GM23338 (cell line): ENCODE measurements at regions not wholly inside any gene's neighbourhood (a gene's known extent, or its start where the extent isn't known, plus 50 kb on each side); places are given as distances from the start of the nearest gene placed in this dataset.
"Not testable (repeated sequence)": the region's sequence is repeated elsewhere in the genome, so short reads cannot be mapped to it uniquely, and the experiment has no call there.

Source experiments
- ATAC-seq: fragments of 200-7000 bp; cut with Tn5 transposase; 3 replicates; pipeline ENCODE4 v1.9.1; 2020
- DNase-seq: peaks from one replicate; pipeline ENCODE4 v3.0.0-alpha.2; 2015; ENCODE audit warnings: low spot score
- H2AFZ ChIP-seq: fragments of 200-600 bp; sonication (generic); 2 replicates; pipeline ENCODE4 v1.8.0; 2016; ENCODE audit warnings: antibody characterized with exemption, mild to moderate bottlenecking, moderate library complexity
- H3F3A ChIP-seq: fragments of 200-600 bp; sonication (generic); replicated peaks from 2 replicates; pipeline ENCODE4 v1.8.0; 2017; ENCODE audit warnings: antibody characterized with exemption, mixed run types, low read depth
- H3K27ac ChIP-seq: fragments of 200-600 bp; sonication (generic); 2 replicates; pipeline ENCODE4 v1.6.1; 2016; ENCODE audit warnings: low read depth
- H3K27me3 ChIP-seq: fragments of 200-600 bp; sonication (generic); 2 replicates; pipeline ENCODE4 v1.8.0; 2016; ENCODE audit warnings: mild to moderate bottlenecking, mixed run types, moderate library complexity; ENCODE audit not compliant: insufficient read depth
- H3K36me3 ChIP-seq: fragments of 200-600 bp; sonication (generic); 2 replicates; pipeline ENCODE4 v1.8.0; 2016; ENCODE audit warnings: mild to moderate bottlenecking; ENCODE audit not compliant: insufficient read depth
- H3K4me1 ChIP-seq: fragments of 200-600 bp; sonication (generic); 2 replicates; pipeline ENCODE4 v1.8.0; 2016; ENCODE audit warnings: mild to moderate bottlenecking, moderate library complexity; ENCODE audit not compliant: insufficient read depth
- H3K4me2 ChIP-seq: fragments of 200-600 bp; sonication (generic); 2 replicates; pipeline ENCODE4 v1.7.1; 2017; ENCODE audit warnings: mixed run types
- H3K4me3 ChIP-seq: fragments of 200-600 bp; sonication (generic); 2 replicates; pipeline ENCODE4 v1.6.1; 2016; ENCODE audit warnings: mixed run types
- H3K79me2 ChIP-seq: fragments of 200-600 bp; sonication (generic); replicated peaks from 2 replicates; pipeline ENCODE4 v1.8.0; 2017; ENCODE audit warnings: mild to moderate bottlenecking; ENCODE audit not compliant: insufficient read depth
- H3K9me2 ChIP-seq: fragments of 200-600 bp; sonication (generic); 2 replicates; pipeline ENCODE4 v1.8.0; 2017; ENCODE audit not compliant: insufficient read depth
- H4K20me1 ChIP-seq: fragments of 200-600 bp; sonication (generic); replicated peaks from 2 replicates; pipeline ENCODE4 v1.8.0; 2017; ENCODE audit warnings: mild to moderate bottlenecking; ENCODE audit not compliant: insufficient read depth
- H3K27ac Mint-ChIP-seq: 2 replicates; pipeline ENCODE4 v1.8.0; 2020; ENCODE audit warnings: inconsistent platforms, mild to moderate bottlenecking, moderate library complexity, mixed read lengths
- H3K27me3 Mint-ChIP-seq: 3 replicates; pipeline ENCODE4 v1.8.0; 2022; ENCODE audit warnings: low read depth, mild to moderate bottlenecking, moderate library complexity, mixed read lengths, inconsistent platforms; ENCODE audit not compliant: insufficient read depth, poor library complexity
- H3K36me3 Mint-ChIP-seq: 3 replicates; pipeline ENCODE4 v1.8.0; 2021; ENCODE audit warnings: low read depth, mild to moderate bottlenecking, inconsistent platforms, moderate library complexity, mixed read lengths
- H3K4me1 Mint-ChIP-seq: 3 replicates; pipeline ENCODE4 v1.8.0; 2020; ENCODE audit warnings: mild to moderate bottlenecking, inconsistent platforms, mixed read lengths
- H3K4me3 Mint-ChIP-seq: 3 replicates; pipeline ENCODE4 v1.8.0; 2021; ENCODE audit warnings: moderate library complexity, mild to moderate bottlenecking, inconsistent platforms, mixed read lengths
- H3K9me3 Mint-ChIP-seq: 3 replicates; pipeline ENCODE4 v1.8.0; 2020; ENCODE audit warnings: moderate library complexity, mild to moderate bottlenecking, inconsistent platforms, mixed read lengths
- CREB1 ChIP-seq: fragments of 250-450 bp; sonication (Bioruptor Pico); IDR thresholded peaks from 2 replicates; pipeline ENCODE4 v1.5.0; 2020; ENCODE audit warnings: low read depth, mild to moderate bottlenecking, moderate library complexity
- ETS1 ChIP-seq: IDR thresholded peaks from 2 replicates; pipeline ENCODE4 v1.6.1; 2016; ENCODE audit warnings: antibody characterized with exemption
- EZH2phosphoT487 ChIP-seq: fragments of 200-600 bp; sonication (generic); IDR thresholded peaks from one replicate; pipeline ENCODE4 v1.8.1; 2018; ENCODE audit warnings: antibody characterized with exemption; ENCODE audit not compliant: unreplicated experiment
- JUNB ChIP-seq: IDR thresholded peaks from one replicate; pipeline ENCODE4 v1.6.1; 2016; ENCODE audit warnings: antibody characterized with exemption; ENCODE audit not compliant: unreplicated experiment
- NANOG ChIP-seq: IDR thresholded peaks from 2 replicates; pipeline ENCODE4 v1.6.1; 2016; ENCODE audit warnings: antibody characterized with exemption, borderline replicate concordance
- STAT1 ChIP-seq: IDR thresholded peaks from one replicate; pipeline ENCODE4 v1.6.1; 2016; ENCODE audit warnings: antibody characterized with exemption; ENCODE audit not compliant: unreplicated experiment
- ZNF114 ChIP-seq: fragments of 250-450 bp; sonication (Bioruptor Pico); IDR thresholded peaks from 2 replicates; pipeline ENCODE4 v1.5.0; 2020; ENCODE audit warnings: mild to moderate bottlenecking, moderate library complexity
- ZNF331 ChIP-seq: fragments of 250-450 bp; sonication (Bioruptor Pico); IDR thresholded peaks from 2 replicates; pipeline ENCODE4 v1.5.0; 2020; ENCODE audit warnings: low read depth, mild to moderate bottlenecking, moderate library complexity

GRCh38 chr1:238601604-238602003 is 710.9 kb upstream of the ZP4 start:
- DNase-seq, H3K9me3 Mint-ChIP-seq, H3K36me3 ChIP-seq, H3K4me1 Mint-ChIP-seq, H3F3A ChIP-seq, H3K79me2 ChIP-seq, H3K27ac ChIP-seq, H2AFZ ChIP-seq, H3K36me3 Mint-ChIP-seq, H3K27me3 Mint-ChIP-seq, H3K27me3 ChIP-seq, H3K9me2 ChIP-seq, H3K4me3 Mint-ChIP-seq, H3K4me1 ChIP-seq, H3K4me3 ChIP-seq, H4K20me1 ChIP-seq, H3K4me2 ChIP-seq, H3K27ac Mint-ChIP-seq, ATAC-seq: not testable (repeated sequence)

- H3K27me3 ChIP-seq = no peaks in the 10 kb centered on the region
- no peak for TF ChIP-seq NANOG
- no peak for TF ChIP-seq ZNF114 (CRISPR knock-in tag)
- TF ChIP-seq CREB1 (CRISPR knock-in tag) = no peak
- no peak for TF ChIP-seq ETS1
- no peak for TF ChIP-seq EZH2phosphoT487
- TF ChIP-seq STAT1 = no peak
- TF ChIP-seq JUNB = no peak
- TF ChIP-seq ZNF331 = no peak
- no peaks in the 10 kb centered on the region for H3K36me3 ChIP-seq
- no peak overlapping the region for H3K4me2 ChIP-seq
- no peak overlapping the region for H2AFZ ChIP-seq
- no peaks in the 10 kb centered on the region for H3K9me2 ChIP-seq
- Mint-ChIP-seq H3K27me3 (peaks cover 7% of the 10 kb centered on the region), H3K27ac (no peak overlapping the region), H3K36me3 (no peaks in the 10 kb centered on the region), H3K4me3 (no peak overlapping the region), H3K4me1 (no peaks in the 10 kb centered on the region), H3K9me3 (no peaks in the 10 kb centered on the region)
- H3K27ac ChIP-seq = no peak overlapping the region
- DNase-seq = no peak
- no peak for ATAC-seq
- no peaks in the 10 kb centered on the region for H3F3A ChIP-seq
- no peaks in the 10 kb centered on the region for H3K79me2 ChIP-seq
- no peaks in the 10 kb centered on the region for H4K20me1 ChIP-seq
- H3K4me3 ChIP-seq = no peak overlapping the region
- H3K4me1 ChIP-seq = no peaks in the 10 kb centered on the region
Observed at GRCh38 chr1:238596703-238597102, 706.0 kb upstream of the ZP4 start.

GRCh38 chr1:238592621-238593020 is 701.9 kb upstream of the ZP4 start:
- Mint-ChIP-seq H3K4me3 (no peak overlapping the region), H3K4me1 (no peaks in the 10 kb centered on the region), H3K27ac (no peak overlapping the region), H3K27me3 (peaks cover 3% of the 10 kb centered on the region), H3K9me3 (no peaks in the 10 kb centered on the region), H3K36me3 (no peaks in the 10 kb centered on the region)
- no peak overlapping the region for H3K4me2 ChIP-seq
- no peak overlapping the region for H3K27ac ChIP-seq
- no peaks in the 10 kb centered on the region for H3F3A ChIP-seq
- H4K20me1 ChIP-seq = no peaks in the 10 kb centered on the region
- no peaks in the 10 kb centered on the region for H3K36me3 ChIP-seq
- no peaks in the 10 kb centered on the region for H3K79me2 ChIP-seq
- ATAC-seq (no peak), DNase-seq (no peak)
- peak overlapping the region; percentile 73; the same call in 1 of the 2 replicates for H2AFZ ChIP-seq
- no peaks in the 10 kb centered on the region for H3K9me2 ChIP-seq
- no peaks in the 10 kb centered on the region for H3K27me3 ChIP-seq
- H3K4me3 ChIP-seq = no peak overlapping the region
- H3K4me1 ChIP-seq = no peaks in the 10 kb centered on the region
- no peak for TF ChIP-seq NANOG
